ENCODE measurements at regions not wholly inside any gene's neighbourhood (a gene's known extent, or its start where the extent isn't known, plus 50 kb on each side); places are given as distances from the start of the nearest gene placed in this dataset.

DNA sequence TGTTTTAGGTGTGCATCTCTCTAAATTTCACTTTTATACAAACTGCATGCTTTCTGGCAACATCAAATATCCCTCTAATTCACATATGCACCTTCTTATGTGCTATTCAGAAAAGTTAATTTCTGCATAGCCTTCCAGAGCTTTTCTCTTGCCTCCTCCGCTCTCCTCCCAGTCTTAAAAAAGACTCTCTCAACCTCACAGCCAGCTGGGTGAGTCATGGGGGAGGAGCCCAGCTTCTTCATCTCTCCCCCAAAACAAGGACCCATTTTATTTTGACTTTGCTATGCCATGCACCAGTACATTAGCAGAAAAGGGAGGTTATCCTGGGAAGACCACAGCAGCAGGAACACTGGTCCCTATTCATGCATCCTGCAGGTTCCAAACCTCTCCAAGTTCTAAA is 234.4 kb downstream of the KCNA4 start:
- TF ChIP-seq SUZ12 (IDR thresholded peaks at IDR 0.05; ENCODE audit: extremely low read depth, insufficient read depth, insufficient read length), result no peak
- TF ChIP-seq ZNF274 (IDR thresholded peaks at IDR 0.05; ENCODE audit: low read depth, low read length), result no peak

Data from NT2/D1 (cell line).